Vagina (tissue), 2 donors: ENCODE measurements at regions not wholly inside any gene's neighbourhood (a gene's known extent, or its start where the extent isn't known, plus 50 kb on each side); places are given as distances from the start of the nearest gene placed in this dataset.
"Not testable (repeated sequence)": the region's sequence is repeated elsewhere in the genome, so short reads cannot be mapped to it uniquely, and the experiment has no call there.

Experiments used
- DNase-seq, 2 donors: peaks; one replicate each; pipeline ENCODE4 v3.0.0-alpha.2; 2017; ENCODE audit errors: extremely low spot score in 2 of 2
- H3K27ac ChIP-seq: fragments of 200-600 bp; sonication (generic); one replicate; pipeline ENCODE4 v1.5.1; 2019
- H3K27me3 ChIP-seq: fragments of 200-600 bp; sonication (generic); one replicate; pipeline ENCODE4 v1.5.1; 2019
- H3K36me3 ChIP-seq, 2 donors: fragments of 200-600 bp; sonication (generic); one replicate each; pipeline ENCODE4 v1.5.1; 2017 to 2019
- H3K4me1 ChIP-seq: fragments of 200-600 bp; sonication (generic); one replicate; pipeline ENCODE4 v1.5.1; 2019
- H3K4me3 ChIP-seq, 2 donors: fragments of 200-600 bp; sonication (generic); 1 replicate in 1 of 2; 2 replicates in 1 of 2; pipeline ENCODE4 v1.5.1; 2016 to 2019
- H3K9me3 ChIP-seq: fragments of 200-600 bp; sonication (generic); one replicate; pipeline ENCODE4 v1.5.1; 2019
- CTCF ChIP-seq, 3 experiments: fragments of 450-650 bp in 2 of 3; fragments of 200-600 bp in 1 of 3; sonication (generic) in 1 of 3; IDR thresholded peaks; one replicate each; pipeline ENCODE4 v1.5.1; 2017 to 2019; ENCODE audit warnings: antibody characterized with exemption in 3 of 3, mild to moderate bottlenecking in 2 of 3, moderate library complexity in 2 of 3
- POLR2A ChIP-seq, 2 donors: fragments of 450-650 bp; IDR thresholded peaks; one replicate each; pipeline ENCODE4 v1.6.1; 2017; ENCODE audit warnings: antibody characterized with exemption in 2 of 2, mild to moderate bottlenecking in 2 of 2, moderate library complexity in 2 of 2
- POLR2AphosphoS5 ChIP-seq, 2 donors: sonication (generic); formaldehyde crosslinking; IDR thresholded peaks; one replicate each; pipeline ENCODE4 v1.9.0; 2017; ENCODE audit warnings: antibody characterized with exemption in 2 of 2, mild to moderate bottlenecking in 2 of 2, low read depth in 1 of 2; ENCODE audit not compliant: insufficient read depth in 1 of 2
- intact Hi-C: fragments of 100-400 bp; cut with DNase I; formaldehyde crosslinking; loops from one replicate; pipeline ENCODE4 v1.15.1; 2023

GRCh38 chr15:77905301-77905920 is 172.1 kb downstream of the TBC1D2B start:
- DNase-seq: peak in 1 of 2 donors; percentile 46
- intact Hi-C loops: no loop called here
- Histone ChIP-seq H3K4me3 (no peak overlapping the region), H3K36me3 (no peaks in the 10 kb centered on the region), H3K9me3 (no peaks in the 10 kb centered on the region), H3K4me1 (peaks cover 8% of the 10 kb centered on the region), H3K27me3 (no peaks in the 10 kb centered on the region), H3K27ac (no peak overlapping the region)
- TF ChIP-seq CTCF (IDR thresholded peaks at IDR 0.05): no peak
- TF ChIP-seq POLR2A (IDR thresholded peaks at IDR 0.05): no peak
- TF ChIP-seq POLR2AphosphoS5 (IDR thresholded peaks at IDR 0.05; ENCODE audit: insufficient read depth in 1 of 2, low read depth in 1 of 2): no peak

- Histone ChIP-seq H3K36me3 (no peaks in the 10 kb centered on the region), H3K4me1 (peaks cover 3% of the 10 kb centered on the region), H3K27ac (no peak overlapping the region), H3K4me3 (no peak overlapping the region), H3K27me3 (no peaks in the 10 kb centered on the region), H3K9me3 (no peaks in the 10 kb centered on the region)
- intact Hi-C loops: no loop called here
- TF ChIP-seq CTCF (IDR thresholded peaks at IDR 0.05): no peak
- TF ChIP-seq POLR2AphosphoS5 (IDR thresholded peaks at IDR 0.05; ENCODE audit: insufficient read depth in 1 of 2, low read depth in 1 of 2): no peak
- no peak for TF ChIP-seq POLR2A (IDR thresholded peaks at IDR 0.05)
- DNase-seq: no peak
These were observed 172.6 kb downstream of the TBC1D2B start for GRCh38 chr15:77904901-77905300.

GRCh38 chr15:77904436-77904821 is 173.1 kb downstream of the TBC1D2B start:
- intact Hi-C loops: no loop called here
- Histone ChIP-seq H3K36me3 (no peaks in the 10 kb centered on the region), H3K4me3 (no peak overlapping the region), H3K27me3 (no peaks in the 10 kb centered on the region), H3K4me1 (no peaks in the 10 kb centered on the region), H3K27ac (no peak overlapping the region), H3K9me3 (no peaks in the 10 kb centered on the region)
- TF ChIP-seq POLR2A (IDR thresholded peaks at IDR 0.05) (no peak), POLR2AphosphoS5 (IDR thresholded peaks at IDR 0.05; ENCODE audit: insufficient read depth in 1 of 2, low read depth in 1 of 2) (no peak), CTCF (IDR thresholded peaks at IDR 0.05) (no peak)
- DNase-seq: no peak

- H3K36me3 ChIP-seq, H3K9me3 ChIP-seq, DNase-seq, H3K27ac ChIP-seq, H3K4me3 ChIP-seq, H3K4me1 ChIP-seq, intact Hi-C loops, H3K27me3 ChIP-seq: not testable (repeated sequence)
These were observed 173.6 kb downstream of the TBC1D2B start for GRCh38 chr15:77903761-77904435.

- intact Hi-C loops, H3K4me3 ChIP-seq, H3K4me1 ChIP-seq, H3K27me3 ChIP-seq, DNase-seq, H3K36me3 ChIP-seq, H3K27ac ChIP-seq, H3K9me3 ChIP-seq: not testable (repeated sequence)
- TF ChIP-seq CTCF (IDR thresholded peaks at IDR 0.05): peak in 1 of 3 experiments; percentile 8
These were observed 174.4 kb downstream of the TBC1D2B start for GRCh38 chr15:77902921-77903760.
